ENCODE measurements at regions not wholly inside any gene's neighbourhood (a gene's known extent, or its start where the extent isn't known, plus 50 kb on each side); places are given as distances from the start of the nearest gene placed in this dataset.

DNA sequence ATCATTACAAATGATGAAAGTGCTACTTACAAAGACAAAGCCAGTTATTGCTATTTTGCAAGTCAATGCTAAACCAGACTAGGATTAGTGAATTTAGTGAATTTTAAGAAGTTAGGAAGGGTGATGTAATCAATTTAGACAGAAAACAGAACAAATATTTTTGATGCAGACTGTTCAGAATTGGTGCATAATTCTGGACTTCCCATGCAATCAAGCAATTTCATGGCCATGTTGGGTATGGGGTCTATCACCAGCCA, 85.4 kb downstream of the CH25H start:
- TF ChIP-seq CTCF (IDR thresholded peaks at IDR 0.05; ENCODE audit: borderline replicate concordance): no peak
- no peaks in the 10 kb centered on the region for H3K36me3 ChIP-seq
- intact Hi-C loops (cut with micrococcal nuclease): no loop called here
- H3K4me1 ChIP-seq: no peaks in the 10 kb centered on the region
- no peaks in the 10 kb centered on the region for H3K27me3 ChIP-seq (ENCODE audit: low read depth)
- DNase-seq: no peak
- H3K4me3 ChIP-seq: no peak overlapping the region
- H3K27ac ChIP-seq (replicated peaks): peak overlapping the region; percentile 55
- H3K9me3 ChIP-seq (replicated peaks): no peaks in the 10 kb centered on the region

DNA sequence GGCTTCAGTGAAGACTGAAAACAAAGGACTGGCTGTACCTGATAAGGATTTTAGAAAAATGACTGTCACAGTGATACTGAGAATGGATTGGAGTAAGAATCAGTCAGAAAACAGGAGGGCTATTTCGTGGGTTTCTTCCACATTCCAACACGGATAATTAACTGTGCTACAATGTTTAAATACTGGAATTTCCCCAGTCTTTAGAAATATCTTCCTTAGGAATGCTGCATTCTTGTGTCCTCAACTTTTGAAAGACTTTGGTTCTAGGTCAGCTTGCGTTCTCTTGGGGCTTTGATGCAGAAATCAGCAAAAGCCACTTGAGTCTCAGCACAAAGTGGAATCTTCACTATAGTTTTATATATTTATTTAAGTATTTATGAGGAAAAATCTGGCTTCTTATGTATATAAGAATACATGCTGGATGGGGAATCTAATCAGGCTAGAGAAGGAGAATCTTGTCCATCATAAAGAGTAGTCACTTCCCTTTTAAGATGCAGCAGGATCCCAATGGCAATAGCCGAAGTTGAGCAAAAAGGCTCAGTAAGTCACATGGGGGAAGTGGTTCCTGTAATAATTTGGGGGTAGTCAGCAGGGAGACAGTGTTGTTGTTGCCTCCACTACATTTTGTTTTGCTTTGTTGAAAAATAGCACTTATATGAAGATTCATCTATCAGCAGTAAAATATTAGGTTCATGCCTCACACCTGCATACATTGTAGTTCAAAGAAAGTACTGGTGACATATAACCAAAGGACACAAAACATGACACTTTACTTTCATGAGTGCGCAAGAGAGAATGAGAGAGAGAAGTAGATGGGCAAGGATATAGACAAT, 86.0 kb downstream of the CH25H start:
- intact Hi-C loops (cut with micrococcal nuclease): no loop called here
- Histone ChIP-seq H3K4me3 (no peak overlapping the region), H3K27ac (replicated peaks) (no peak overlapping the region), H3K36me3 (no peaks in the 10 kb centered on the region), H3K4me1 (peaks cover 3% of the 10 kb centered on the region), H3K9me3 (replicated peaks) (no peaks in the 10 kb centered on the region), H3K27me3 (ENCODE audit: low read depth) (no peaks in the 10 kb centered on the region)
- DNase-seq: no peak
- TF ChIP-seq CTCF (IDR thresholded peaks at IDR 0.05; ENCODE audit: borderline replicate concordance): no peak

GRCh38 chr10:89119651-89120050, 87.5 kb downstream of the CH25H start:
- H3K27ac ChIP-seq (replicated peaks): no peak overlapping the region
- TF ChIP-seq CTCF (IDR thresholded peaks at IDR 0.05; ENCODE audit: borderline replicate concordance): no peak
- H3K27me3 ChIP-seq (ENCODE audit: low read depth): no peaks in the 10 kb centered on the region
- no peaks in the 10 kb centered on the region for H3K36me3 ChIP-seq
- intact Hi-C loops (cut with micrococcal nuclease): no loop called here
- H3K4me3 ChIP-seq: no peak overlapping the region
- no peak for DNase-seq
- H3K4me1 ChIP-seq: peaks cover 10% of the 10 kb centered on the region
- no peaks in the 10 kb centered on the region for H3K9me3 ChIP-seq (replicated peaks)

- Histone ChIP-seq H3K4me3 (no peak overlapping the region), H3K27me3 (ENCODE audit: low read depth) (no peaks in the 10 kb centered on the region), H3K27ac (replicated peaks) (no peak overlapping the region), H3K9me3 (replicated peaks) (peaks cover 5% of the 10 kb centered on the region), H3K4me1 (peaks cover 11% of the 10 kb centered on the region), H3K36me3 (no peaks in the 10 kb centered on the region)
- intact Hi-C loops (cut with micrococcal nuclease): no loop called here
- no peak for TF ChIP-seq CTCF (IDR thresholded peaks at IDR 0.05; ENCODE audit: borderline replicate concordance)
- no peak for DNase-seq
Measured at GRCh38 chr10:89118091-89118490, 89.0 kb downstream of the CH25H start.

- TF ChIP-seq CTCF (IDR thresholded peaks at IDR 0.05; ENCODE audit: borderline replicate concordance): no peak
- H3K9me3 ChIP-seq (replicated peaks): peaks cover 11% of the 10 kb centered on the region
- H3K27ac ChIP-seq (replicated peaks): peak overlapping the region; percentile 54
- no peak overlapping the region for H3K4me3 ChIP-seq
- H3K4me1 ChIP-seq: peaks cover 11% of the 10 kb centered on the region
- no peaks in the 10 kb centered on the region for H3K36me3 ChIP-seq
- DNase-seq: no peak
- intact Hi-C loops (cut with micrococcal nuclease): no loop called here
- no peaks in the 10 kb centered on the region for H3K27me3 ChIP-seq (ENCODE audit: low read depth)
Measured at GRCh38 chr10:89115876-89116627, 91.1 kb downstream of the CH25H start.

Measured in left ventricle myocardium inferior (tissue), 1 donor.